Stimulated activated CD8-positive, alpha-beta memory T cell treated with anti-CD3 and anti-CD28 coated beads, Interleukin-15, amount 100 ng/mL, for 48 hours (primary cell): ENCODE measurements at regions not wholly inside any gene's neighbourhood (a gene's known extent, or its start where the extent isn't known, plus 50 kb on each side); places are given as distances from the start of the nearest gene placed in this dataset.
"Not testable (repeated sequence)": the region's sequence is repeated elsewhere in the genome, so short reads cannot be mapped to it uniquely, and the experiment has no call there.

Experiments
- DNase-seq, 2 donors: peaks; one replicate each; pipeline ENCODE4 v3.0.0-alpha.2; 2020; ENCODE audit warnings: low read depth in 2 of 2

DNA sequence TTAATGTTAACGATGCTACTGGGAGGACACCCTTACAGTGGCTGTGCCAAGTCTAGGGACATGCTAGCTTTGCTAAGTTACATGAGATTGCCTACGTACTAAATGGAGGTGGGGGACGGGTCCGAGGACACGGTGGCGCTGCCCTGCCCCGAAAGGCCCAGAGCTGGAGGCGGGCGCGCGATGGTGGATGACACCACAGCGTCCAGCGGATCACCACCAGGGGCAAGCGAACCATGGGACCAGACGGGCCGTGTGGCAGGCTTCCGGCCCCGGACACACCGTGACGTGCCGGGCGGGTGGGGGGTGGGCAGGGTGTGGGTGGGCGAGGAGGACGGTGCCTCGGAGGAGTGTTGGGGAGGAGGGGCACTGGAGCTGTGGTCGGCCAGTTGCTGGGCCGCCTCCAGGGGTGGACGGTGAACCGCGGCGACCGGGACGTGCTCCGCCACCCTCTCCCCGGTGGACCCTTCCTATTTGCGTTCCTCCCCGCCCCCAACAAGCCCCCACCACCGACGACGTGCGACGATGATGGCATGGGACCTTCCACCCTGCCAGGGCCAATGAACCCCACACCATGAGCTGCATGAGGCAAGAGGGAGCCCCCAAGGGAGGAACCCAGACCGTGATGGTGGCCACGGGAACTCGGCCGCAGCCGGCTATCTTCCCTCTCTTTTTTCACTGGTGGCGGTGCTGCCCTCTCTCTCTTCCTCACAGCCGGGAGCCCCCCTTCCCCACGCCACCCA, 773.3 kb upstream of the DEFB115 start:
- DNase-seq, result no peak

DNA sequence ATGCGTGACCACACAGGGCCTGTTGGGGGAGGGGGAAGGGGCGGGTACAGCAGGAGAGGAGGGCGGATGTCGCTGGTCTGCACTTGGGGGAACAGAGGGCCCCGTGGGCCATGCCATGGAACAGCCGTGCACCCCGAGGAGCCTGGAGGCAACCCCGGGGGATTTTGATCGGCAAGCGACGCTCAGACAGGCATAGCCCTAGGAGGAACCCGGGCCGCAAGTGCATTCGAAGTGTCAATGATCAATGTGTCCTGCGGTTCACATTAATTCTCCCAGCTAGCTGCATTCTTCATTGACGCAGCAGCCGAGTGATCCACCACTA, 772.8 kb upstream of the DEFB115 start:
- DNase-seq, result no peak

DNA sequence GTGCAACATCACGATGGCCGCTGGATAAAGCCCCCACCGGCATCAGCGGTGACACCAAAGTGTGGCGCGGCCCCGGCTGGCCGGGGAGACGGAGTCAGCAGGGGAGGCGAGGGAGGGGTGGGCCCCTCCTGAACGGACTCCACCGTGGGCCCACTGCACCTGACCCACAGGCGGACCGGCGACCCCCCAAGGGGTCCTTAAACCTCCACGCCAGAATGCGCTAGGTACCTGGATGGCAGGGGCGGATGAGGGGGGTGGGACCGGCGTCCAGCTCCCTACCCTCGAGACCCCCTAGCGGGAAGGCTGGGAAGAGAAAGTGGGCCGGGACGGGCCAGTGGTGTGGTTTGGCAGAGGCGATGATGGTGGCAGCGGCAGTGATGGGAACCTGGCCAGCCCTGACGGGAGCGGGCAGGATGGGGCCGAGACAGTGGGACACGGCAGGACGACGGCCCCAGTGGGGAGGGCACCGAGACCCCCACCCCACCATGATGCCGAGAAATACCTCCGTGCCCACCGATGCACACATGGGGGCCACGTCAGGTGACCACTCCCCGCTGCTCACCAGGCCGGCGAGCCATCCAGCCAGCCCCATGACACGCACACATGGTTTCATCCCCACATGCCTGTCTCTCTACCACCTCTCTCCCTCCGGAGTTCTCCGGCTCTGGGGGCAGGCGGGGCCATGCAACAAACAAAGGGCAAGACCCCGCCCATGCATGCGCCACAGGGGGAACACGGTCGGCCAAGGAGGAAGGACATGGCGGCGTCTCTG, 771.9 kb upstream of the DEFB115 start:
- DNase-seq, result no peak

DNA sequence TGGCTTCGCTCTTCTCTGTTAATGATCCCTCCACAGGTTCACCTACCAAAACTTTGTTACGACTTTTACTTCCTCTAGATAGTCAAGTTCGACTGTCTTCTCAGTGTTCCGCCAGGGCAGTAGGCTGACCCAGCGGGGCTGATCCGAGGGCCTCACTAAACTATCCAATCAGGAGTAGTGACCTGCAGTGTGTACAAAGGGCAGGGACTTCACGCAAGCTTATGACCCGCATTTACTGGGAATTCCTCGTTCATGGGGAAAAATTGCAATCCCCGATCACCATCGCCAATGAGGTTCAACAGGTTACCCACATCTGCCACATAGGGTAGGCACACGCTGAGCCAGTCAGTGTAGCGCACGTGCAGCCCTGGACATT, 771.4 kb upstream of the DEFB115 start:
- DNase-seq, result no peak

DNA sequence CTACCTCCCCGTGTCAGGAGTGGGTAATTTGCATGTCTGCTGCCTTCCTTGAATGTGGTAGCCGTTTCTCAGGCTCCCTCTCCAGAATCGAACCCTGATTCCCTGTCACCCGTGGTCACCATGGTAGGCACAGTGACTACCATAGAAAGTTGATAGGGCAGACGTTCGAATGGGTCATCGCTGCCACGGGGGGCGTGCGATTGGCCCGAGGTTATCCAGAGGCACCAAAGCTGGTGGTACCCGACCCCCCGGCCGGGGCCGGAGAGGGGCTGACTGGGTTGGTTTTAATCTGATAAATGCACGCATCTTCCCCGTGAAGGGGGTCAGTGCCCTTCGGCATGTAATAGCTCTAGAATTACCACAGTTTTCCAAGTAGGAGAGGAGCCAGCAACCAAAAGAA, 770.0 kb upstream of the DEFB115 start:
- not testable (repeated sequence) for DNase-seq

DNA sequence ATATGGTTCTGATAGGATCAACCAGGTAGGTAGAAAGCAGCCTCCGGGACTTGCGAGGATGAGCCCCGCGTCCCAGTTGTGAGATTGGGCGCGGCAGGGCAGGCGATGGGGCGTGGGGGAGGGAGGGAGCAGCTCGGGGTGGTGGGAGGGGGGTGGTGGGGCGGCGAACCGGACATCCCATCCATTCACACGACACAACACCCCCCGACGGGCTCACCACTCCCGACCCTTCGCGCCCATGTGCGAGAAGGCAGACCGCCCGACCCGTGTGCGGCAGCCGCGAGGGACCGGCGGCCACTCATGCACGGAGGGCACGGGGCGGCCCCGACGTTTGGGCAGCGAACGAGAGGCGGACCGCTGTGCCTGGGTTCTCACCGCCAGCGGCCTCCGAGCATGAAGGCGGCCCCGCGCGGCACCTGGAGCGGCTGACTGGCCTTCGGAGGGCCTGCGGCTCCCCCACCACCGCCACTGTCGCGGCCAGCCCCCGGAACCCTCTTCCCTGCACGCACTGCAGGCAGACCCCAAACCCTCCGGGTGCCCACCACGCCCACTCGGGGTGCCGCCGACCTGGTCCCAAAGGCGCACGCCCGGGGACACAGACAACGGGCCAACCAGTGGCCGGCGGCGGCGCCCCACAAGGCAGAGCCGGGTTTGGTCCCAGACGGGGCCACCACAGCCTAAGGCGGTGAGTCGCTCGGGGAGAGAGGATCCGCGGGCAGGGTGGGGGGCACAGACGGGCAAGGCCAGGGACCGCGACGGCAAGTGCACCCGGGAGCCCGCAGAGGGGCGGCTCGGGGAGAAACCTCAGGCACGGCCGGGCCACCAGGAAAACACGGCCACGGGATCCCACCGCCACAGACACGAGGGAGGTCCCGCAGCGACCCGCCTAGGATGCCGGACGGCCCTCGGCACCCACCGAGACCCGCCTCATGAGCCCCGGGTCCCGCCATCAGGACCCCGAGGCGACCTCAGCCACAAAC, 769.2 kb upstream of the DEFB115 start:
- no peak for DNase-seq

DNA sequence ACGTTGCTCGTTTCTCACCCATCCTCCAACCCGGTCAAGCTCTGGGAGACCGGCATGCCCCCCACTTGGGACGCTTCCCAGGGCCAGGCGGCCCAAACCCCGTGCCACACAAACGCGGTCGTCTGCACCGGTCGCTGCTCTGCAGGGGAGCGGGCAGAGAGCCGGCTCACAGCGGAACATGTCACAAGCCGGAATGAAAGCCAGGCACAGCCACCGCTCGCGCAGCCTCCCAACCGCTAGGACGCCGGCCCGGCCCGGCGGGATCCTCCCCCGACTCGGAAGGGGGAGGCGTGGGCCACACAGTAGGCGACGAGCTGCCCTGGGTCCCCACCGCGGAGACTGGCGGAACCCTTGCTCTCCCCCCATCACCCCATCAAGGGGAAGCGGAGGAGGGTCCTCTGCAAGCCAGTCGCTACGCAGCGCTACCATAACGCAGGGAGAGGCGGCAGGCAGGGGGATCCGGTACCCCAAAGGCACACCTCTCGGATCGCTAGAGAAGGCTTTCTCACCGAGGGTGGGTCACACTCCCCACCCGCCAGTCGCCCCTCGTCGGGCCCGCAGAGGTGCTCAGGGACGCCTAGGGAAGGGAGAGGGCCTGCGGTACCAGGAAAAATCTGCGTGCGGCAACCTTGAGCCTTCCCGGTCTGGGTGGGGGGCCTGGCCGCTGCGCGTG, 768.4 kb upstream of the DEFB115 start:
- no peak for DNase-seq

DNA sequence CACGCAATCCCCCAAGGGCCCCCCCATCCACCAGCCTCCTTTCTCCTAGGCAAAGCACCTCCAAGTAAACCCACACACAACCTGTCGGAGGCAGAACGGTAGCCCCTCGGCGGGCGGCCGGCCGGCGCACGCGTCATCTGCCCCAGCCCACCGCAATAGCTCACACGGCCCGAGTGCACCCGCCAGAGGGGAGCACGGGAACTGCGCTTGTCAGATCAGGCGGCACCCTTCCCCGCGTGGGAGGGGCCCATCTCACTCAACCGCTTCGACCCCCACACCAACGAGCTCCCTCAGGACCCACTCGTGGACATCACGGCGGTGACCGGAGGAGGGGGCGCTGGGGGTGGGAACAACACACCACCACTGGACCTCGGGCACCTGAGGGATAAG, 767.9 kb upstream of the DEFB115 start:
- no peak for DNase-seq

DNA sequence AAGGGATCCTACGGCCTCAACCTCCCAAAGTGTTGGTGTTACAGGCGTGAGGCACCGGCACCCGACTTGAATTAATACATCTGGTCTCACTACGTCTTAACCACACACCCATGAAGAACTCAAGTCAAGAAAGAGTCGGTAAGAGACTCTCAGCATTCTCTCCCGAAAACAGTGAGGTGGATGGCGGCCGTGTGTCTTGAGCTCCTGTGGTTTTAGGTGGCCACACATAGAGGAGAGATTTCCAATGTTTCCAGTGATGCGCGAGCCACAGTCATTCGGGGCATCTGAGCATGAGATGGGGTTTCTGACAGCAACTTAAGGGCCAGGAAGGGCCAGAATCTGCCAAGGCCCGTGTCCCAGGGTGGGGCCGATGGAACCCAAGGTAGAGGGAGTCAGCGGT, 766.4 kb upstream of the DEFB115 start:
- DNase-seq, result no peak

DNA sequence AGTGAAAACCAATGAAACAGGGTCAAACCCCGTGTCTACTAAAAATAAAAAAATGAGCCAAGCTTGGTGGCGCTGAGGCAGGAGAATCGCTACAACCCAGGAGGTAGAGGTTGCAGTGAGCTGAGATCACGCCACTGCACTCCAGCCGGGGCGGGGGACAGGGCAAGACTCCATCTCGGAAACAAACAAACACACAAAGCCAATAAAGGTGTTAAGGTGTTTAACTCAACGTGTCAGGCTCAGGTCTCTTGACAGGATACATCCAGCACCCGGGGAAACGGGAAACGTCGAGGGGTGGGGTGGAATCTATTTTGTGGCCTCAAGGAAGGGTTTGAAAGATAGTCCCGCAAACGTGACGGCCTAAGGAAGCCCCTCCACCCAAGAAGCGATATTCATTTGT, 760.8 kb upstream of the DEFB115 start:
- DNase-seq, result not testable (repeated sequence)

DNA sequence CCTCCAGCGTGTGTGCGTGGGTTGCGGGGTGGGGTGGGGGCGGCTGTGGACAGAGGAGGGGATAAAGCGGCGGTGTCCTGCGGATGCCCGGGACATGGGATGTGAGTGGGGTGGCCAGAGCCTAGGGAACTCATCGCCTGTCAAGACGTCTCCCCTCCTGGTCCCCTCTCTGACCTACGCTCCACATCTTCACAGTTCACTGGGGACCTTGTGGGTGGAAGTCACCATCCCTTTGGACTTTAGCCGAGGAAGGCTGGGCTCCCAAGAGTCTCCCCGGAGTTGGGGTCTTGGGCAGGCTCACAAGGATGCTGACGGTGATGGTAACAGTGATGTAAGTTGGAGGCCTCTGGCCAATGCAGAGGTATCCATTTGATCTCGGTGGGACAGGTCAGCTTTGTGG, 760.3 kb upstream of the DEFB115 start:
- not testable (repeated sequence) for DNase-seq

DNA sequence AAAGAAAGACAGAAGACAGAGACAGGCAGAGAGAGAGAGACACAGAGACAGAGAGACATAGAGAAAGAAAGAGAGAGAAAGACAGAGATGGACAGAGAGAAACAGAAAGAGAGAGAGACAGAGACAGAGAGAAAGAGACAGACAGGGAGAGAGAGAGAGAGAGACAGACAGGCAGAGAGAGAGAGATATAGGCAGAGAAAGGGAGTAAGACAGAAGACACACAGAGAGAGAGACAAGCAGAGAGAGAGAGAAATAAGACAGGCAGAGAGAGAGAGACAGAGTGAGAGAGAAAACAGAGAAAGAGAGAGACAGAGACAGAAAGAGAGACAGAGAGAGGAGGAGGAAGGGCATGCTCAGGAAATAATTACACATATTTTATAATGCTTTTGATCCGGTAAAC, 758.3 kb upstream of the DEFB115 start:
- no peak for DNase-seq

DNA sequence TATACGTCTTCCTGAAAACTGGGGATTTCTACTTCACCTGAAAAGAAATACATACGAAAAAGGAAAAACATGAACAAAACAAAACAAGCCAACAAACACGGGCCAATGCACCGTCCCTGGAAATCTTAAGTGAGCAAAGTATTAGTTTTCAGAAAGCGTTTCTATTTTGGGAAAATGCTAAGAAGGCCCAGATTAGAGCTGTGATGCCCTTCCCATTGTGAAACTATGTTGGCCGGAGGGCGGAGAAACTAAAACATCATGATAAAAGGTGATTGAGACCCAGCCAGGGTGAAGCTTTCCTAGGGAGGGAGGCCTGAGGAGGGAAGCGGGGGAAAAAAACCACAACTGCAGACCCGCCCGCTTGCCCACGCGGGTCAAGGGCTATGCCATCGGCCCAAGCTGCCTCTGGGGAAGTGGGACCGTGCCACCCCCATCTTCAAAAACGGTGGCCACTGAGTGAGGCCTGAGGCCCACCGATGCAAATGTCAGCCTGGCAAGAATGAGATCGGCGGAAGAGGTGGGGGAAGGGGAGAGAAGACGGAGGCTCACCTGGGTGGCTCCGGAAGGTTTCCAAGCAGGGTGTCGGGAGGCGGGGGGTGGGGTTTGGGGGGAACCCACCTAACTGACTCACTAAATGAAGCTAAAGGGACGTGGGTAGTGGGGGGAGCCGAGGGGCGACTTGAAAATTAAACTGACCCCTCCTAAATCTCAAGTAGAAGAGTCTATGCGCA, 757.6 kb upstream of the DEFB115 start:
- DNase-seq, result not testable (repeated sequence)

DNA sequence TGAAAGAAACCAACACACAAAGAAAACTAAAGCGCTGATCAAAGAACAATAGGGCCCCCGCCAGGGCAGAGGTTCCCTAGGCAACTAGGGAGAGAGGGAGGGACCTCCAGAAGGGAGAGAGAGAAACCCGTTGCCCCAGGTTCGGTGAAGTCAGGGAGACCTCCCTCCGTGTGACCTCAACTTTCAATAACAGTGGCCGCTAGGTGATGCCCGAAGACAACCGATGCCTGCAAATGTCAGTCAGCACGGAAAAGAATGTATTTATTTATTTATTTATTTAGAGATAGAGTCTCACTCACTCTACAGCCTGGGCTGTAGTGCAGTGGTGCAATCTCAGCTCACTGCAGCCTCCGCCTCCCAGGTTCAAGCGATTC, 757.0 kb upstream of the DEFB115 start:
- DNase-seq, result not testable (repeated sequence)

DNA sequence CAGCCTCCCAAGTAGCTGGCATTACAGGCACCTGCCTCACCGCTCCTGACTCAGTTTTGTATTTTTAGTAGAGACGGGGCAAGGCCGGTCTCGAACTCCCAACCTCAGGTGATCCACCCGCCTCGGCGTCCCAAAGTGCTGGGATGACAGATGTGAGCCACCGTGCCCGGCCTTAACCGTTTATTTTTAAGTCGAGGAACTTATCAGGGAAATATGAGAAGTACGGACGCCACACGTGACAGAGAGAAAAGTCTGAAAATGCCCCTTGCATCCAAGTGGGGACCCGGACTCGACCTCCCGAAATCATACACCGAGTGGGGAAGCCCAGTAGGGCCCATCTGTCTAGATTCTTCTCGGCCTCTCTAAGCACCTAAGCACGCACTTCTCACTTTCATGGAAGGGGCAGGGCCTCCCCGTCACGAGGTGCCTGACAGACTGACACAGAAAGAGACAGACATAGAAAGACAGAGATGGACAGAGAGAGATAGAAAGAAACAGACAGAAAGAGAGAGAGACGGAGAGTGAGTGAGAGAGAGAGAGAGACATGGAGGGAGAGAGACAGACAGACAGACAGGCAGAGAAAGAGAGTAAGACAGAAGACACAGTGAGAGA, 756.5 kb upstream of the DEFB115 start:
- no peak for DNase-seq

DNA sequence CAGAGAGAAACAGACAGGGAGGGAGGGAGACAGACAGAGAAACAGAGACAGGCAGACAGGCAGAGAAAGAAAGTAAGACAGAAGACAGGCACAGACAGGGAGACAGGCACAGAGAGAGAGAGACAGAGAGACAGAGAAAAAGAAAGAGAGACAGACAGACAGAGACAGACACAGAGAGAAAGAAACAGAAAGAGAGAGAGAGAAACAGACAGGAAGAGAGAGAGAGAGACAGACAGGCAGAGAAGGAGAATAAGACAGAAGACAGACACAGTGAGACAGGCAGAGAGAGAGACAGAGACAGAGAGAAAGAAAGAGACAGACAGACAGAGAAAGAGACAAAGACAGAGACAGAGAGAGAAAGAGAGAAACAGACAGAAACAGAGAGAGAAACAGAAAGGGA, 754.8 kb upstream of the DEFB115 start:
- no peak for DNase-seq

DNA sequence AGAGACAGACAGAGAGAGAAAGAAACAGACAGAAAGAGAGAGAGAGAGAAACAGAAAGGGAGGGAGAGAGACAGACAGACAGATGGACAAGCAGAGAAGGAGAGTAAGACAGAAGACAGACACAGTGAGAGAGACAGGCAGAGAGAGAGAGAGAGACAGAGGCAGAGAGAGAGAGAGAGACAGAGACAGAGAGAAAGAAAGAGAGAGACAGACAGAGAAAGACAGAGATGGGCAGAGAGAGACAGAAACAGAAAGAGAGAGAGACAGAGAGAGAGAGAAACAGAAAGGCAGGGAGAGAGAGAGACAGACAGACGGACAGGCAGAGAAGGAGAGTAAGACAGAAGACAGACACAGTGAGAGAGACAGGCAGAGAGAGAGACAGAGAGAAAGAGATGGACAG, 754.3 kb upstream of the DEFB115 start:
- not testable (repeated sequence) for DNase-seq

DNA sequence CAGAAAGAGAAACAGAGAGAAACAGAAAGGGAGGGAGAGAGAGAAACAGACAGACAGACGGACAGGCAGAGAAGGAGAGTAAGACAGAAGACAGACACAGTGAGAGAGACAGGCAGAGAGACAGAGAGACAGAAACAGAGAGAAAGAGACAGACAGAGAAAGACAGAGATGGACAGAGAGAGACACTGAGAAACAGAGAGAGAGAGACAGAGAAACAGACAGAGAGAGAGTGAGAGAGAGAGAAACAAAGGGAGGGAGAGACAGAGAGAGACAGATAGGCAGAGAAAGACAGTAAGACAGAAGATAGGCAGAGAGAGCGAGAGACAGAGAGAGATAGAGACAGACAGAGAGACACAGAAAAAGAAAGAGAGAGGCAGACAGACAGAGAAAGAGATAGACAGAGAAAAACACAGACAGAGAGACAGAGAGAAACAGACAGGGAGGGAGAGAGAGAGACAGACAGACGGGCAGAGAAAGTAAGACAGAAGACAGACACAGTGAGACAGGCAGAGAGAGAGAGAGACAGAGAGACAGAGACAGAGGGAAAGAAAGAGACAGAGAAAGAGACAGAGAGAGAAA, 753.4 kb upstream of the DEFB115 start:
- no peak for DNase-seq

DNA sequence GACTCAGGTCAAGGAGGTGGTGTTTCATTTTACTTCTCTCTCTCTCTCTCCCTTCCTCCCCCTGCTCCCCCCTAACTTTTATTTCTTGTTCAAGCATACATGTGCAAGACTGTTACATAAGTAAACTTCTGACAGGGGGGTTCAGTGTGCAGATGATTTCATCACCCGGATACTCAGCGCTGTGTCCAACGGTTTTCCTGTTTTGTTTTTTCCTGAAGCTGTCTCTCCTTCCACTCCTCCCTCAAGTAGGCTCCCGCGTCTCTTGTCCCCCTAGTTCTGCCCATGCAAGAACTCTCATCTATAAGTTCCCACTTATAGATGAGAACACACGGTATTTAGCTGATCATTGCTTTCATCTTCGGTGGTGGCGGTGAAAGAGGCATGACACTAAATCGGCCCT, 751.9 kb upstream of the DEFB115 start:
- no peak for DNase-seq

DNA sequence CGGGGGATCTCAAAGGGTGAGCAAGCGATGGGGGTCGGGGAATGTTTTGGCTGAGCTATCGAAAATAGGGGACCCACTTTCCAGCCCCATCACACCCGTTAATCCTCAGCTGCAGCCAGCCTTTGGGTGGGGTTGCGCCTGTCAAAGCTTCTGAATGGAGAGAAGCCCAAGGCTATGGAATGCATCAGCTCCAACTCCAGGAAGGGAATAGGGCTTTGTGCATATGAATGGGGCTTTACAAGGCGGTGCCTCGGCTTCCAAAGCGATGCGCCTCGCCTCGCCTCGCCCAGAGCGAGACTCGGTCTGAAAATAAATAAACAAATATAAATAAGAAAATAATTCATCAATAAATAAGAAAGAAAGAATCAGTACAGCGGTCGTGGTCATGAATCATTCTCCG, 751.4 kb upstream of the DEFB115 start:
- no peak for DNase-seq
